ENCODE measurements at regions not wholly inside any gene's neighbourhood (a gene's known extent, or its start where the extent isn't known, plus 50 kb on each side); places are given as distances from the start of the nearest gene placed in this dataset.
"Not testable (repeated sequence)": the region's sequence is repeated elsewhere in the genome, so short reads cannot be mapped to it uniquely, and the experiment has no call there.

- ChIA-PET CTCF (ENCODE audit: low intra/inter-chr PET ratio, low total read pairs) (no interaction called here), POLR2A (no interaction called here)
- 23% methylated on average over 3 of the region's 3 CpGs for WGBS (ENCODE audit: low lambda C conversion rate)
- FAIRE-seq (no peak), DNase-seq (ENCODE audit: low spot score) (no peak), ATAC-seq (no peak)
- H3K9me3 ChIP-seq (ENCODE audit: low read length), result no peaks in the 10 kb centered on the region
- no peaks in the 10 kb centered on the region for H3K79me2 ChIP-seq (ENCODE audit: insufficient read depth, low read length)
- H3K36me3 ChIP-seq (replicated peaks in 1 of 2; ENCODE audit: control insufficient read depth in 1 of 2, insufficient read depth in 2 of 2, low read length in 2 of 2), result no peaks in the 10 kb centered on the region
- in situ Hi-C loops (cut with HindIII; ENCODE audit: extremely low pct_ligation_motif_present, low pct_unique_long_range_greater_than_20kb) (no loop called here), intact Hi-C loops (cut with micrococcal nuclease; ENCODE audit: unreplicated experiment) (no loop called here)
- no peak overlapping the region for H3K9ac ChIP-seq (ENCODE audit: insufficient read depth, low read depth, low read length)
- H3K4me2 ChIP-seq (ENCODE audit: low read depth, low read length), result no peak overlapping the region
- no TSS peak for BruUV-seq (replicated peaks)
- no peaks in the 10 kb centered on the region for H4K20me1 ChIP-seq (ENCODE audit: insufficient read depth, low read length)
- no peak for TF ChIP-seq MIER3 (CRISPR knock-in tag; IDR thresholded peaks at IDR 0.05; ENCODE audit: borderline replicate concordance)
- no peak for TF ChIP-seq ZNF691 (CRISPR knock-in tag; IDR thresholded peaks at IDR 0.05; ENCODE audit: borderline replicate concordance, low read depth)
- no peak for TF ChIP-seq ZNF547 (CRISPR knock-in tag; IDR thresholded peaks at IDR 0.05)
- no peak for TF ChIP-seq ATF7-NPFF (CRISPR knock-in tag; IDR thresholded peaks at IDR 0.05; ENCODE audit: low read depth)
- TF ChIP-seq FOSL1 (CRISPR knock-in tag; IDR thresholded peaks at IDR 0.05; ENCODE audit: borderline replicate concordance), result no peak
- TF ChIP-seq BCLAF1 (IDR thresholded peaks at IDR 0.05), result no peak
- no peaks in the 10 kb centered on the region for H3K4me1 ChIP-seq (ENCODE audit: insufficient read depth, low read length)
- H3K27ac ChIP-seq (ENCODE audit: extremely low read length, insufficient read depth, low read length), result no peak overlapping the region
- H3K4me3 ChIP-seq (replicated peaks in 1 of 3; ENCODE audit: insufficient read depth in 1 of 3, low read depth in 2 of 3, low read length in 3 of 3), result no peak overlapping the region
- H3K27me3 ChIP-seq (ENCODE audit: control insufficient read depth in 1 of 2, insufficient read depth in 2 of 2, low read length in 2 of 2), result no peaks in the 10 kb centered on the region; a peak in 1 of 5 replicates
- H2AFZ ChIP-seq (ENCODE audit: low read length), result no peak overlapping the region
Measured at GRCh38 chr4:169931964-169932363, 94.2 kb downstream of the MFAP3L start.

GRCh38 chr4:169930755-169931154 is 95.4 kb downstream of the MFAP3L start:
- H3K27me3 ChIP-seq (ENCODE audit: control insufficient read depth in 1 of 2, insufficient read depth in 2 of 2, low read length in 2 of 2); H3K9ac ChIP-seq (ENCODE audit: insufficient read depth, low read depth, low read length); H2AFZ ChIP-seq (ENCODE audit: low read length); POLR2A ChIA-PET; FAIRE-seq; H3K4me3 ChIP-seq (replicated peaks in 1 of 3; ENCODE audit: insufficient read depth in 1 of 3, low read depth in 2 of 3, low read length in 3 of 3); H3K79me2 ChIP-seq (ENCODE audit: insufficient read depth, low read length); H3K4me1 ChIP-seq (ENCODE audit: insufficient read depth, low read length); H3K9me3 ChIP-seq (ENCODE audit: low read length); H3K36me3 ChIP-seq (replicated peaks in 1 of 2; ENCODE audit: control insufficient read depth in 1 of 2, insufficient read depth in 2 of 2, low read length in 2 of 2); H3K27ac ChIP-seq (ENCODE audit: extremely low read length, insufficient read depth, low read length); in situ Hi-C loops (cut with HindIII; ENCODE audit: extremely low pct_ligation_motif_present, low pct_unique_long_range_greater_than_20kb); H3K4me2 ChIP-seq (ENCODE audit: low read depth, low read length); BruUV-seq (replicated peaks); ATAC-seq; intact Hi-C loops (cut with micrococcal nuclease; ENCODE audit: unreplicated experiment); H4K20me1 ChIP-seq (ENCODE audit: insufficient read depth, low read length); CTCF ChIA-PET (ENCODE audit: low intra/inter-chr PET ratio, low total read pairs); DNase-seq (ENCODE audit: low spot score): not testable (repeated sequence)
- 0% methylated on average over 1 of the region's 1 CpG for WGBS (ENCODE audit: low lambda C conversion rate)

Measured in HepG2 (cell line).